SJCRH30 (cell line): ENCODE measurements at regions not wholly inside any gene's neighbourhood (a gene's known extent, or its start where the extent isn't known, plus 50 kb on each side); places are given as distances from the start of the nearest gene placed in this dataset.

ENCODE experiments used
- DNase-seq, 2 experiments: peaks; one replicate each; pipeline ENCODE4 v3.0.0-alpha.2; 2015 to 2020
- H3K27ac ChIP-seq: fragments of 250-450 bp; sonication (Bioruptor Pico); 2 replicates; pipeline ENCODE4 v1.5.1; 2020; ENCODE audit warnings: mild to moderate bottlenecking, moderate library complexity
- H3K27me3 ChIP-seq: fragments of 250-450 bp; sonication (Bioruptor Pico); 2 replicates; pipeline ENCODE4 v1.5.1; 2020; ENCODE audit warnings: mild to moderate bottlenecking, moderate library complexity
- H3K36me3 ChIP-seq: fragments of 250-450 bp; sonication (Bioruptor Pico); 2 replicates; pipeline ENCODE4 v1.5.1; 2020; ENCODE audit warnings: mild to moderate bottlenecking, moderate library complexity
- H3K4me1 ChIP-seq: fragments of 250-450 bp; sonication (Bioruptor Pico); 2 replicates; pipeline ENCODE4 v1.5.1; 2020; ENCODE audit warnings: mild to moderate bottlenecking, moderate library complexity
- H3K4me3 ChIP-seq: fragments of 250-450 bp; sonication (Bioruptor Pico); 2 replicates; pipeline ENCODE4 v1.5.1; 2020; ENCODE audit warnings: mild to moderate bottlenecking, moderate library complexity
- H3K9me3 ChIP-seq: fragments of 250-450 bp; sonication (Bioruptor Pico); replicated peaks from 2 replicates; pipeline ENCODE4 v1.5.1; 2020; ENCODE audit warnings: mild to moderate bottlenecking, moderate library complexity

DNA sequence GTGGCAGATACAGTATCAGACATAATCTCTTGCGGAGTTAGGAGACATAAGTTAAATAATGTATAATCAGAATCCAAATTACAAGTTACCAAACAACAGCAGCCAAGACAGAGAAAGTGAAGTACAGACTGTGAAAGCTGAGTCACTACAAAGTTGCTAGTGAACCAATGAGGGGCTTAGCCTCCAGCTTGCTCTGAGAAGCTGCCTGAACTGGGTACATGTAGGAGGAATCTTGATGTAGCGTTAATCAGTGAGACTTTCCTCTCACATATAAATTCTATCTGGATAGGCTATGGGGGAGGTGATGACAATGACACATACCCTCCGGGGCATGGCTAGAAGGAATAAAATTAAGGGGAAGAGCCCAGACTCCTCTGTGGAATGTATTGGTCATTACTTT lies 1234.3 kb upstream of the DDX18 start:
- no peaks in the 10 kb centered on the region for H3K4me1 ChIP-seq
- H3K9me3 ChIP-seq = no peaks in the 10 kb centered on the region
- DNase-seq = no peak
- H3K36me3 ChIP-seq = no peaks in the 10 kb centered on the region
- H3K4me3 ChIP-seq = no peak overlapping the region
- H3K27ac ChIP-seq = no peak overlapping the region
- H3K27me3 ChIP-seq = no peaks in the 10 kb centered on the region

DNA sequence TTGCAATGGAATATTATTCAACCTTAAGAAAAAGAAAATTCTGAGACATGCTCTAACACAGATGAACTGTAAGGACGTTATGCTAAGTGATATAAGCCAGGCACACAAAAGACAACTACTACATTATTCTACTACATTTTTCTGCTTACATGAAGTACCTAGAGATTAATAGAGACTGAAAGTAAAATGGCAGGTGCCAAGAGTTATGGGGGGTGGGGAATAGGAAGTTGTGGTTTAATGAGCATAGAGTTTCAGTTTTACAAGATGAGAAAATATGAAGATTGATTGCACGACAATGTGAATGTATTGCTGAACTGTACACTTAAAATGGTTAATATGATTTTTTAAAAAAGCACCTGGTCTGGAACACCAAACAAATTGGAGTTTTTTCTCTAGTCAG lies 1231.6 kb upstream of the DDX18 start:
- H3K36me3 ChIP-seq = no peaks in the 10 kb centered on the region
- H3K4me3 ChIP-seq = no peak overlapping the region
- no peaks in the 10 kb centered on the region for H3K4me1 ChIP-seq
- H3K9me3 ChIP-seq = no peaks in the 10 kb centered on the region
- H3K27me3 ChIP-seq = no peaks in the 10 kb centered on the region
- no peak overlapping the region for H3K27ac ChIP-seq
- DNase-seq = no peak

DNA sequence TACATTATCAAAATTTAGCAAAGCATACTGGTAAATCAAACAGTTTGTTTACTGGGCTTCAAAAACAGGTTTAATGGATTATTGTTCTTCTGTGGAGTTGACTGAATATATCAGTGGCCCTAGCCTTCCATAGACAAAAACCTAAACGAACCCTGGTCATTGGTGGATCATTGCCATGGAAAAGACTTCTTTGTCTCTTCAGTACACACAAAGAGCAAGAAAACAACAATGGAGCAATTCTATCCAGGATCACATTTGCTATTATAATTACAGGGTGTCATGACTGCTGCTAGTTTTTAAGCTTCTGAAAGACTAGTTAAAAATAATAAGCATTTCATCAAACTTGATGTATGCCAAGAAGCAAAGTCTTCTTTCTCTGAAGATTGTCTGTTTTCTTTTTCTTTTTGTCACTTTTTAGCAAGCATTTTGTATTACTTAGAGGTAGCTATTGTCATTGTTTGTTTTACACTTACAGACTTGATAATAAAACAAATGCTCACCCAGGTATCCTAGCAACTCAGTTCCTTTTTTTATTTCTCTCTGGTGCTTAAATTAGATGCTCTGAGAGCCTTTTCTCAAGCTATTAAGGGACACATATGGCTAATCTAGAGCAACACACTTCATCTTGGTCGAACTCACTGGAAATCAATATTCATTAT lies 1228.7 kb upstream of the DDX18 start:
- no peaks in the 10 kb centered on the region for H3K27me3 ChIP-seq
- H3K9me3 ChIP-seq = no peaks in the 10 kb centered on the region
- no peak for DNase-seq
- H3K27ac ChIP-seq = no peak overlapping the region
- H3K4me3 ChIP-seq = no peak overlapping the region
- no peaks in the 10 kb centered on the region for H3K36me3 ChIP-seq
- H3K4me1 ChIP-seq = no peaks in the 10 kb centered on the region

DNA sequence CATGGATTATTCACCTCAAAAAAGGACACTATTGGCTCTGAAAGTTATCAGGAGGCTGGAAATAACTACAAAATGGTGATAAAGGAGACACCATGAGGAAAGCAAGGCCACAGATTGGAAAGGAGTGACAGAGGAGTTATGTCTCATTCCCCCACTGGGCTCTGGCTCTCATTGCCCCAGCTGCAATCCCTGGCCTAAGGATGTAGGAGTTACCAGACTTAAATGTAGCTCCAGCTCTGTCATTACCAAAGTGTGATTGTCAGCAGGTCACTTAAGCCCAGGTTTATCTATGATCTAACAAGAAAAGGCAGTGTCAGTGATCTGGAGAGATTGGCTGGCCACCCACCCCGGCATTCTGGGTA lies 1228.2 kb upstream of the DDX18 start:
- Histone ChIP-seq H3K36me3 (no peaks in the 10 kb centered on the region), H3K9me3 (no peaks in the 10 kb centered on the region), H3K4me3 (no peak overlapping the region), H3K27me3 (no peaks in the 10 kb centered on the region), H3K27ac (no peak overlapping the region), H3K4me1 (no peaks in the 10 kb centered on the region)
- DNase-seq = no peak
